SHP77 (cell line): ENCODE measurements at regions not wholly inside any gene's neighbourhood (a gene's known extent, or its start where the extent isn't known, plus 50 kb on each side); places are given as distances from the start of the nearest gene placed in this dataset.

Source experiments
- DNase-seq, 2 experiments: peaks; one replicate each; lab custom pipeline; 2025; lab: John Stamatoyannopoulos, UW

GRCh38 chr3:120838441-120839091, 69.4 kb upstream of the STXBP5L start:
- no peak for DNase-seq

- DNase-seq: no peak
These were observed 68.9 kb upstream of the STXBP5L start for GRCh38 chr3:120839120-120839519.

GRCh38 chr3:120841264-120841663, 66.7 kb upstream of the STXBP5L start:
- DNase-seq: no peak

- DNase-seq: no peak
These were observed 61.9 kb upstream of the STXBP5L start for GRCh38 chr3:120846073-120846472.

- DNase-seq: no peak
These were observed 59.5 kb upstream of the STXBP5L start for GRCh38 chr3:120848503-120848902.

- no peak for DNase-seq
These were observed 57.4 kb upstream of the STXBP5L start for GRCh38 chr3:120850381-120851295.

GRCh38 chr3:120852412-120852811, 55.6 kb upstream of the STXBP5L start:
- no peak for DNase-seq

GRCh38 chr3:120853416-120853815, 54.6 kb upstream of the STXBP5L start:
- DNase-seq: no peak

- DNase-seq: peak in 1 of 2 experiments; percentile 13
These were observed 53.0 kb upstream of the STXBP5L start for GRCh38 chr3:120854908-120855526.

- DNase-seq: peak; percentile 11 to 44
These were observed 52.2 kb upstream of the STXBP5L start for GRCh38 chr3:120855665-120856437.
